Caco-2 (cell line): ENCODE measurements at regions not wholly inside any gene's neighbourhood (a gene's known extent, or its start where the extent isn't known, plus 50 kb on each side); places are given as distances from the start of the nearest gene placed in this dataset.

Source experiments
- BruUV-seq: library from RNA; stranded (reverse); fragments of 400-500 nt; replicated peaks from 2 replicates; lab custom pipeline; 2021; lab: Mats Ljungman, UMichigan
- CTCF ChIA-PET: fragments of 300-600 bp; sonication (Branson Sonifier 250); formaldehyde crosslinking; loops from one replicate; lab custom pipeline; 2022; ENCODE audit warnings: antibody characterized with exemption; lab: Charles Lee
- POLR2A ChIA-PET: fragments of 300-600 bp; sonication (Branson Sonifier 250); formaldehyde crosslinking; loops from one replicate; lab custom pipeline; 2022; ENCODE audit warnings: antibody characterized with exemption; lab: Charles Lee
- DNase-seq, 2 experiments: peaks; one replicate each; pipeline versions ENCODE4 v3.0.0 to v3.0.0-alpha.2; 2020 to 2022
- H3K27me3 ChIP-seq: replicated peaks from 2 replicates; pipeline ENCODE4 v1.6.0; 2011; ENCODE audit warnings: low read length; ENCODE audit not compliant: control insufficient read depth, insufficient read depth
- H3K36me3 ChIP-seq: 2 replicates; pipeline ENCODE4 v1.5.1; 2011; ENCODE audit warnings: low read length; ENCODE audit not compliant: control insufficient read depth, insufficient read depth
- H3K4me1 ChIP-seq: fragments of 250-450 bp; sonication (Bioruptor Pico); 2 replicates; pipeline ENCODE4 v1.5.1; 2020; ENCODE audit warnings: mild to moderate bottlenecking
- H3K4me3 ChIP-seq: 2 replicates; pipeline ENCODE4 v1.5.1; 2011; ENCODE audit warnings: low read depth, mild to moderate bottlenecking, control low read depth, low read length
- H3K9me3 ChIP-seq: fragments of 250-450 bp; sonication (Bioruptor Pico); 2 replicates; pipeline ENCODE4 v1.5.1; 2020; ENCODE audit warnings: mild to moderate bottlenecking, moderate library complexity
- H3K27ac Mint-ChIP-seq: one replicate; pipeline ENCODE4 v1.8.0; 2022; ENCODE audit warnings: mixed read lengths; ENCODE audit not compliant: unreplicated experiment
- H3K27me3 Mint-ChIP-seq: one replicate; pipeline ENCODE4 v1.8.0; 2022; ENCODE audit warnings: mixed read lengths; ENCODE audit not compliant: insufficient read depth, unreplicated experiment
- H3K36me3 Mint-ChIP-seq: one replicate; pipeline ENCODE4 v1.8.0; 2022; ENCODE audit warnings: mild to moderate bottlenecking, mixed read lengths; ENCODE audit not compliant: insufficient read depth, unreplicated experiment
- H3K4me1 Mint-ChIP-seq: one replicate; pipeline ENCODE4 v1.8.0; 2022; ENCODE audit warnings: low read depth, mixed read lengths; ENCODE audit not compliant: unreplicated experiment
- H3K4me3 Mint-ChIP-seq: one replicate; pipeline ENCODE4 v1.8.0; 2022; ENCODE audit warnings: mild to moderate bottlenecking, moderate library complexity, mixed read lengths; ENCODE audit not compliant: unreplicated experiment
- H3K9me3 Mint-ChIP-seq: one replicate; pipeline ENCODE4 v1.8.0; 2022; ENCODE audit warnings: mixed read lengths; ENCODE audit not compliant: unreplicated experiment
- CTCF ChIP-seq, 2 experiments: fragments of 200-600 bp in 1 of 2; IDR thresholded peaks; 1 replicate in 1 of 2; 2 replicates in 1 of 2; pipeline versions ENCODE4 v1.5.1 to v1.8.0; 2011 to 2022; ENCODE audit warnings: antibody characterized with exemption in 1 of 2, control low read depth in 1 of 2, inconsistent platforms in 1 of 2, low read depth in 1 of 2, low read length in 1 of 2, mild to moderate bottlenecking in 1 of 2, moderate library complexity in 1 of 2; ENCODE audit not compliant: insufficient read depth in 1 of 2, severe bottlenecking in 1 of 2, unreplicated experiment in 1 of 2
- intact Hi-C: fragments of 100-400 bp; cut with micrococcal nuclease; formaldehyde crosslinking; loops from one replicate; pipeline ENCODE4 v1.10.0; 2022; ENCODE audit not compliant: unreplicated experiment

GRCh38 chr20:40524071-40524470, 165.0 kb downstream of the MAFB start:
- H3K27me3 Mint-ChIP-seq, result peaks cover 6% of the 10 kb centered on the region
- intact Hi-C loops, result no loop called here
- CTCF ChIA-PET, result no interaction called here

GRCh38 chr20:40522405-40522804, 166.6 kb downstream of the MAFB start:
- no peak for TF ChIP-seq CTCF (IDR thresholded peaks at IDR 0.05; ENCODE audit: insufficient read depth in 1 of 2, low read depth in 1 of 2, low read length in 1 of 2, severe bottlenecking in 1 of 2, unreplicated experiment in 1 of 2)
- CTCF ChIA-PET, result no interaction called here
- intact Hi-C loops, result no loop called here
- POLR2A ChIA-PET, result no interaction called here
- Histone ChIP-seq H3K4me3 (no peak overlapping the region), H3K36me3 (no peaks in the 10 kb centered on the region), H3K9me3 (peaks cover 5% of the 10 kb centered on the region), H3K27me3 (no peaks in the 10 kb centered on the region), H3K4me1 (no peaks in the 10 kb centered on the region)
- Mint-ChIP-seq H3K27me3 (peaks cover 10% of the 10 kb centered on the region), H3K4me3 (no peak overlapping the region), H3K27ac (no peak overlapping the region), H3K4me1 (no peaks in the 10 kb centered on the region), H3K36me3 (no peaks in the 10 kb centered on the region), H3K9me3 (peaks cover 10% of the 10 kb centered on the region)
- DNase-seq, result no peak
- BruUV-seq, result no TSS peak

More at GRCh38 chr20:40524071-40524470, 165.0 kb downstream of the MAFB start:
- Mint-ChIP-seq H3K9me3 (peaks cover 10% of the 10 kb centered on the region), H3K4me3 (no peak overlapping the region), H3K4me1 (no peaks in the 10 kb centered on the region), H3K27ac (no peak overlapping the region), H3K36me3 (no peaks in the 10 kb centered on the region)
- no peaks in the 10 kb centered on the region for H3K36me3 ChIP-seq
- H3K9me3 ChIP-seq, result peaks cover 5% of the 10 kb centered on the region
- no peaks in the 10 kb centered on the region for H3K27me3 ChIP-seq
- no peaks in the 10 kb centered on the region for H3K4me1 ChIP-seq
- no TSS peak for BruUV-seq
- no peak for DNase-seq
- no peak for TF ChIP-seq CTCF (IDR thresholded peaks at IDR 0.05; ENCODE audit: insufficient read depth in 1 of 2, low read depth in 1 of 2, low read length in 1 of 2, severe bottlenecking in 1 of 2, unreplicated experiment in 1 of 2)
- H3K4me3 ChIP-seq, result no peak overlapping the region
- POLR2A ChIA-PET, result no interaction called here

GRCh38 chr20:40521962-40522361, 167.1 kb downstream of the MAFB start:
- Mint-ChIP-seq H3K4me3 (no peak overlapping the region), H3K27ac (no peak overlapping the region), H3K36me3 (no peaks in the 10 kb centered on the region), H3K9me3 (peaks cover 10% of the 10 kb centered on the region), H3K4me1 (no peaks in the 10 kb centered on the region), H3K27me3 (peaks cover 10% of the 10 kb centered on the region)
- no peak for DNase-seq
- ChIA-PET POLR2A (no interaction called here), CTCF (no interaction called here)
- no TSS peak for BruUV-seq
- Histone ChIP-seq H3K27me3 (no peaks in the 10 kb centered on the region), H3K4me3 (no peak overlapping the region), H3K36me3 (no peaks in the 10 kb centered on the region), H3K4me1 (no peaks in the 10 kb centered on the region), H3K9me3 (peaks cover 5% of the 10 kb centered on the region)
- intact Hi-C loops, result no loop called here
- TF ChIP-seq CTCF (IDR thresholded peaks at IDR 0.05; ENCODE audit: insufficient read depth in 1 of 2, low read depth in 1 of 2, low read length in 1 of 2, severe bottlenecking in 1 of 2, unreplicated experiment in 1 of 2), result no peak
